B cell (primary cell): ENCODE measurements at regions not wholly inside any gene's neighbourhood (a gene's known extent, or its start where the extent isn't known, plus 50 kb on each side); places are given as distances from the start of the nearest gene placed in this dataset.

Experiments used
- CTCF ChIP-seq: fragments of 200-600 bp; IDR thresholded peaks from one replicate; pipeline ENCODE4 v1.8.0; 2022; ENCODE audit warnings: antibody characterized with exemption, mild to moderate bottlenecking
- EZH2 ChIP-seq: IDR thresholded peaks from 2 replicates; pipeline ENCODE4 v1.6.1; 2012; ENCODE audit warnings: borderline replicate concordance, low read depth, mild to moderate bottlenecking, moderate library complexity, low read length; ENCODE audit not compliant: insufficient read depth, poor library complexity, severe bottlenecking

GRCh38 chr17:12492450-12492849 is 173.2 kb upstream of the MYOCD start:
- TF ChIP-seq CTCF (no peak), EZH2 (no peak)
